OCI-LY7 (cell line): ENCODE measurements at regions not wholly inside any gene's neighbourhood (a gene's known extent, or its start where the extent isn't known, plus 50 kb on each side); places are given as distances from the start of the nearest gene placed in this dataset.

Source experiments
- BruUV-seq: library from RNA; stranded (reverse); fragments of 400-500 nt; replicated peaks from 2 replicates; lab custom pipeline; 2021; lab: Mats Ljungman, UMichigan
- CTCF ChIA-PET: fragments of 300-600 bp; sonication (Branson Sonifier 250); formaldehyde crosslinking; loops from one replicate; lab custom pipeline; 2022; ENCODE audit warnings: antibody characterized with exemption; ENCODE audit not compliant: unreplicated experiment; lab: Charles Lee
- POLR2A ChIA-PET: fragments of 300-600 bp; sonication (Branson Sonifier 250); formaldehyde crosslinking; loops from one replicate; lab custom pipeline; 2022; ENCODE audit warnings: antibody characterized with exemption; lab: Charles Lee
- DNase-seq: peaks from one replicate; pipeline ENCODE4 v3.0.0-alpha.2; 2015; ENCODE audit warnings: low spot score
- H2AFZ ChIP-seq: fragments of 200-600 bp; sonication (generic), shearing (Covaris generic); 2 replicates; pipeline ENCODE4 v1.6.1; 2014; ENCODE audit warnings: mild to moderate bottlenecking, antibody characterized with exemption, low read length, moderate library complexity
- H3K27ac ChIP-seq: fragments of 200-600 bp; sonication (generic); 2 replicates; pipeline ENCODE4 v1.5.1; 2014; ENCODE audit warnings: mixed run types, low read depth, mild to moderate bottlenecking, moderate library complexity, low read length, inconsistent platforms; ENCODE audit not compliant: poor library complexity, severe bottlenecking
- H3K36me3 ChIP-seq: fragments of 200-600 bp; sonication (generic); 2 replicates; pipeline ENCODE4 v1.6.1; 2014; ENCODE audit warnings: mild to moderate bottlenecking, antibody characterized with exemption, low read length, moderate library complexity, mixed read lengths; ENCODE audit not compliant: insufficient read depth
- H3K4me1 ChIP-seq: fragments of 200-600 bp; sonication (generic); 2 replicates; pipeline ENCODE4 v1.5.1; 2014; ENCODE audit warnings: mild to moderate bottlenecking, low read length; ENCODE audit not compliant: insufficient read depth, poor library complexity, severe bottlenecking
- H3K4me2 ChIP-seq: fragments of 200-600 bp; sonication (generic); 2 replicates; pipeline ENCODE4 v1.6.1; 2014; ENCODE audit warnings: mild to moderate bottlenecking, low read length
- H3K4me3 ChIP-seq: fragments of 200-600 bp; sonication (generic); 2 replicates; pipeline ENCODE4 v1.5.1; 2014; ENCODE audit warnings: mild to moderate bottlenecking, low read depth, low read length; ENCODE audit not compliant: poor library complexity, severe bottlenecking
- H3K79me2 ChIP-seq: fragments of 200-600 bp; sonication (generic); 2 replicates; pipeline ENCODE4 v1.6.1; 2016; ENCODE audit warnings: low read depth, mild to moderate bottlenecking, low read length, moderate library complexity, mixed read lengths; ENCODE audit not compliant: insufficient read depth
- H3K9me2 ChIP-seq: fragments of 200-600 bp; sonication (generic); 2 replicates; pipeline ENCODE4 v1.6.1; 2016; ENCODE audit warnings: mild to moderate bottlenecking, low read length, mixed read lengths; ENCODE audit not compliant: insufficient read depth
- H3K9me3 ChIP-seq: fragments of 200-600 bp; sonication (generic); 2 replicates; pipeline ENCODE4 v1.6.1; 2014; ENCODE audit warnings: mild to moderate bottlenecking, mixed run types, low read length, mixed read lengths
- H4K20me1 ChIP-seq: fragments of 200-600 bp; sonication (generic); 2 replicates; pipeline ENCODE4 v1.6.1; 2014; ENCODE audit warnings: mild to moderate bottlenecking, antibody characterized with exemption, low read length, moderate library complexity, mixed read lengths; ENCODE audit not compliant: insufficient read depth
- EZH2phosphoT487 ChIP-seq: fragments of 200-600 bp; sonication (generic); IDR thresholded peaks from 2 replicates; pipeline ENCODE4 v1.6.1; 2018; ENCODE audit warnings: low read depth, borderline replicate concordance, mild to moderate bottlenecking, mixed run types, antibody characterized with exemption, low read length, moderate library complexity, mixed read lengths
- intact Hi-C: fragments of 100-400 bp; cut with micrococcal nuclease; formaldehyde crosslinking; loops from one replicate; pipeline ENCODE4 v1.10.0; 2022; ENCODE audit not compliant: unreplicated experiment
- TF ChIP-seq, protein P1 (sequence below): fragments of 200-600 bp; sonication (generic); conservative IDR thresholded peaks from 2 replicates; pipeline ENCODE4 v1.5.1; 2014; ENCODE audit warnings: mild to moderate bottlenecking, antibody characterized with exemption, low read length, moderate library complexity, mixed read lengths

GRCh38 chr17:77725846-77726245, 232.7 kb upstream of the TNRC6C start:
- Histone ChIP-seq H3K4me2 (no peak overlapping the region), H3K4me3 (no peak overlapping the region), H3K9me3 (no peaks in the 10 kb centered on the region), H3K36me3 (no peaks in the 10 kb centered on the region), H3K79me2 (no peaks in the 10 kb centered on the region), H3K4me1 (peaks cover 18% of the 10 kb centered on the region), H2AFZ (no peak overlapping the region), H3K9me2 (no peaks in the 10 kb centered on the region), H4K20me1 (no peaks in the 10 kb centered on the region), H3K27ac (no peak overlapping the region)
- DNase-seq = no peak
- POLR2A ChIA-PET = no interaction called here
- TF ChIP-seq, protein P1, sequence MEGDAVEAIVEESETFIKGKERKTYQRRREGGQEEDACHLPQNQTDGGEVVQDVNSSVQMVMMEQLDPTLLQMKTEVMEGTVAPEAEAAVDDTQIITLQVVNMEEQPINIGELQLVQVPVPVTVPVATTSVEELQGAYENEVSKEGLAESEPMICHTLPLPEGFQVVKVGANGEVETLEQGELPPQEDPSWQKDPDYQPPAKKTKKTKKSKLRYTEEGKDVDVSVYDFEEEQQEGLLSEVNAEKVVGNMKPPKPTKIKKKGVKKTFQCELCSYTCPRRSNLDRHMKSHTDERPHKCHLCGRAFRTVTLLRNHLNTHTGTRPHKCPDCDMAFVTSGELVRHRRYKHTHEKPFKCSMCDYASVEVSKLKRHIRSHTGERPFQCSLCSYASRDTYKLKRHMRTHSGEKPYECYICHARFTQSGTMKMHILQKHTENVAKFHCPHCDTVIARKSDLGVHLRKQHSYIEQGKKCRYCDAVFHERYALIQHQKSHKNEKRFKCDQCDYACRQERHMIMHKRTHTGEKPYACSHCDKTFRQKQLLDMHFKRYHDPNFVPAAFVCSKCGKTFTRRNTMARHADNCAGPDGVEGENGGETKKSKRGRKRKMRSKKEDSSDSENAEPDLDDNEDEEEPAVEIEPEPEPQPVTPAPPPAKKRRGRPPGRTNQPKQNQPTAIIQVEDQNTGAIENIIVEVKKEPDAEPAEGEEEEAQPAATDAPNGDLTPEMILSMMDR = no peak
- TF ChIP-seq EZH2phosphoT487 = no peak
- intact Hi-C loops = loop anchor here (2.0 to 10.0 kb wide), 2 partner anchors 59 to 641 kb away; no protein-coding TSS in a partner anchor
- CTCF ChIA-PET = no interaction called here
- no TSS peak for BruUV-seq

DNA sequence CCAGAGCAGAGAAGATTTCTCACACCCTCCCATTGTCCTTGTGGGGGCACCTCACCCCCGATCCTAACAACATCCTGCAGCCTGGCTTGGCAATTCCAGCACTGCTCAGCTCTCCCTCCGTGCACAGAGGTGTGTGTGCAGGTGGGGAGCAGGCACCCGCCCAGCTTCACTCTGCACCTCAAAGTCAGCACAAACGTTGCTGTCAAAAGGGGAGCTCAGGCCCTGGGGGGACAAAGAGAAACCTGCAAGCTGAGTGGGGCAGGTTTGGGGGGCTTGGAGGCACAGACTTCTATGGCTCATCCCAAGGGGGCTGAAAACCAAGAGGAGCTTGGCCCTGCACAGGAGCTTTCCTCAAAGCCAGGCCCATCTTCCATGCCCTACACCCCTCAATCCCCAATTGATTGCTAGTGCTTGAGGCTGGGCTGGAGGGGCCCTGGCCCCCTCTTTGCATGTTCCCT, 231.9 kb upstream of the TNRC6C start:
- CTCF ChIA-PET = no interaction called here
- no TSS peak for BruUV-seq
- no peaks in the 10 kb centered on the region for H3K9me3 ChIP-seq
- H2AFZ ChIP-seq = no peak overlapping the region
- H3K9me2 ChIP-seq = no peaks in the 10 kb centered on the region
- no peaks in the 10 kb centered on the region for H3K79me2 ChIP-seq
- H3K4me1 ChIP-seq = peaks cover 18% of the 10 kb centered on the region
- H3K4me3 ChIP-seq = no peak overlapping the region
- H3K36me3 ChIP-seq = no peaks in the 10 kb centered on the region
- no peaks in the 10 kb centered on the region for H4K20me1 ChIP-seq
- POLR2A ChIA-PET = no interaction called here
- TF ChIP-seq, protein P1 = no peak
- TF ChIP-seq EZH2phosphoT487 = no peak
- no peak overlapping the region for H3K27ac ChIP-seq
- no peak overlapping the region for H3K4me2 ChIP-seq
- DNase-seq = no peak
- intact Hi-C loops = loop anchor here (10.0 kb wide), 1 partner anchor 642 kb away; no protein-coding TSS in a partner anchor

DNA sequence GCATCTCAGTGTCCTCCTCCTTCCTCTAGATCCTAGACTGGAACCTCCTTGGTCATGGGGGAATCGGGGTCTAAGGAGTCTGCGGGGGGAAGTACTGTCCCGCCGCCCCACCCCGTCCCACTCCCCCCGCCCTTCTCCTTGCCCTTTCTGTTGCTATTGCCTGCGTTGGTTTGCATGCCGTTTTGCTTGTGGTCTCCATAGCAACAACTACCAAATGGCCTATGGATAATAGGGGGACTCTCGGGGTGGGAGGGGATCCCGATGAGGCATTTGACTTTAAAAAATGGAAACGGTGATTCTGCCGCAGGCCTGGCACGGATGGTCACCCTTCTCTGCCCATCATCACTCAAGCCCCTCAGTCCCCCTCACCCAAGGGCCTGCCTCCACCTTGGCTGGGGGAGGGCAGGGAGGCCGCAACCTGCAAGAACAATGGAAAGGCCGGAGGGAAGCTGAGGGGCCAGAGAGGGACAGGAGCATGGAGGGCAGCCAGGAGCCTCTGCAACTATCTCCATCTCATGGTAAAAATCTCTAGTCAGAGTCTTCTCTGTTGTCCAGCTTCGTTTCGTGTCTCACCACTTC, 231.4 kb upstream of the TNRC6C start:
- Histone ChIP-seq H3K9me2 (no peaks in the 10 kb centered on the region), H3K79me2 (no peaks in the 10 kb centered on the region), H4K20me1 (no peaks in the 10 kb centered on the region), H2AFZ (no peak overlapping the region), H3K36me3 (no peaks in the 10 kb centered on the region), H3K4me2 (no peak overlapping the region), H3K27ac (no peak overlapping the region), H3K9me3 (peaks cover 5% of the 10 kb centered on the region), H3K4me3 (no peak overlapping the region), H3K4me1 (peaks cover 18% of the 10 kb centered on the region)
- intact Hi-C loops = loop anchor here (10.0 kb wide), 1 partner anchor 642 kb away; no protein-coding TSS in a partner anchor
- no peak for DNase-seq
- BruUV-seq = no TSS peak
- CTCF ChIA-PET = interaction anchor here (0.6 kb wide), 1 partner anchor 17 kb away, joined by 9 read pairs; no protein-coding TSS in a partner anchor
- POLR2A ChIA-PET = interaction anchor here (0.6 to 0.7 kb wide), 3 partner anchors 55 to 782 kb away, joined by 3 to 4 read pairs (median 3); no protein-coding TSS in a partner anchor
- TF ChIP-seq, protein P1 = no peak
- no peak for TF ChIP-seq EZH2phosphoT487
